Thyroid gland (tissue), 4 donors: ENCODE measurements at regions not wholly inside any gene's neighbourhood (a gene's known extent, or its start where the extent isn't known, plus 50 kb on each side); places are given as distances from the start of the nearest gene placed in this dataset.

Experiments
- POLR2A ChIP-seq, 2 donors: fragments of 450-650 bp; IDR thresholded peaks; one replicate each; pipeline ENCODE4 v1.6.1; 2017; ENCODE audit warnings: antibody characterized with exemption in 2 of 2, mild to moderate bottlenecking in 2 of 2, moderate library complexity in 1 of 2
- TF ChIP-seq, protein P1 (sequence below), 6 experiments: fragments of 200-600 bp in 3 of 6; fragments of 450-650 bp in 3 of 6; sonication (generic) in 3 of 6; IDR thresholded peaks; one replicate each; pipeline ENCODE4 v1.5.1; 2016 to 2019; ENCODE audit warnings: antibody characterized with exemption in 6 of 6, mild to moderate bottlenecking in 2 of 6, inconsistent platforms in 1 of 6, moderate library complexity in 1 of 6

DNA sequence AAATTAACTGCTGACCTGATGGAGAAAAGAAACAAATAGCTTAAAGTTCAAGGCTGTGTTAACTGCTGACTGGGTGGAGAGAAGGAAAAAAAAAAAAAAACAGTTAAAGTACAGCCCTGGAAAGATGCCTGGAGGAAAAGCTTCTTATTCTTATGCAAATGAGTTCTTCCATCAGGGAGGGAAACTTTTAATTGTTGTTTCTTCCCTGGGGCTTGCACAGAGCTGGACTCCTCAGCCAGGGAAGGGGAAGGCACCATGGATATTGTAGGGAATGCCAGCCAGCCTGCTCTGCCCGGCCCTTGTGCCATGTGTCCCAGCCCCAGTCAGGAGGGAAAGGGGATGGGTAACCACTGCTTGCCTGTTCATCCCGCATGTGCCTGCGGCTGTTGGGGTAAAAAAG is 833.1 kb upstream of the CRIM1 start:
- TF ChIP-seq, protein P1, sequence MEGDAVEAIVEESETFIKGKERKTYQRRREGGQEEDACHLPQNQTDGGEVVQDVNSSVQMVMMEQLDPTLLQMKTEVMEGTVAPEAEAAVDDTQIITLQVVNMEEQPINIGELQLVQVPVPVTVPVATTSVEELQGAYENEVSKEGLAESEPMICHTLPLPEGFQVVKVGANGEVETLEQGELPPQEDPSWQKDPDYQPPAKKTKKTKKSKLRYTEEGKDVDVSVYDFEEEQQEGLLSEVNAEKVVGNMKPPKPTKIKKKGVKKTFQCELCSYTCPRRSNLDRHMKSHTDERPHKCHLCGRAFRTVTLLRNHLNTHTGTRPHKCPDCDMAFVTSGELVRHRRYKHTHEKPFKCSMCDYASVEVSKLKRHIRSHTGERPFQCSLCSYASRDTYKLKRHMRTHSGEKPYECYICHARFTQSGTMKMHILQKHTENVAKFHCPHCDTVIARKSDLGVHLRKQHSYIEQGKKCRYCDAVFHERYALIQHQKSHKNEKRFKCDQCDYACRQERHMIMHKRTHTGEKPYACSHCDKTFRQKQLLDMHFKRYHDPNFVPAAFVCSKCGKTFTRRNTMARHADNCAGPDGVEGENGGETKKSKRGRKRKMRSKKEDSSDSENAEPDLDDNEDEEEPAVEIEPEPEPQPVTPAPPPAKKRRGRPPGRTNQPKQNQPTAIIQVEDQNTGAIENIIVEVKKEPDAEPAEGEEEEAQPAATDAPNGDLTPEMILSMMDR (IDR thresholded peaks at IDR 0.05): no peak
- no peak for TF ChIP-seq POLR2A (IDR thresholded peaks at IDR 0.05)
